GM18498 (cell line): ENCODE measurements at regions not wholly inside any gene's neighbourhood (a gene's known extent, or its start where the extent isn't known, plus 50 kb on each side); places are given as distances from the start of the nearest gene placed in this dataset.
"Not testable (repeated sequence)": the region's sequence is repeated elsewhere in the genome, so short reads cannot be mapped to it uniquely, and the experiment has no call there.

Experiments used
- ATAC-seq: cut with Tn5 transposase; IDR thresholded peaks from one replicate; pipeline ENCODE4 v1.9.1; 2021; ENCODE audit warnings: mild to moderate bottlenecking, moderate library complexity; ENCODE audit not compliant: unreplicated experiment

- ATAC-seq, result no peak
Measured at GRCh38 chr20:43837856-43838702, 76.6 kb upstream of the TOX2 start.

- no peak for ATAC-seq
Measured at GRCh38 chr20:43836790-43837189, 77.9 kb upstream of the TOX2 start.

GRCh38 chr20:43835944-43836508, 78.6 kb upstream of the TOX2 start:
- no peak for ATAC-seq

- ATAC-seq, result no peak
Measured at GRCh38 chr20:43833511-43834395, 80.9 kb upstream of the TOX2 start.

- ATAC-seq, result no peak
Measured at GRCh38 chr20:43832961-43833360, 81.7 kb upstream of the TOX2 start.

GRCh38 chr20:43832096-43832816, 82.4 kb upstream of the TOX2 start:
- no peak for ATAC-seq

GRCh38 chr20:43831481-43832065, 83.1 kb upstream of the TOX2 start:
- ATAC-seq, result no peak

- ATAC-seq, result no peak
Measured at GRCh38 chr20:43830883-43831282, 83.8 kb upstream of the TOX2 start.

GRCh38 chr20:43829951-43830690, 84.5 kb upstream of the TOX2 start:
- ATAC-seq, result no peak

- no peak for ATAC-seq
Measured at GRCh38 chr20:43827940-43828562, 86.6 kb upstream of the TOX2 start.

- ATAC-seq, result not testable (repeated sequence)
Measured at GRCh38 chr20:43826943-43827342, 87.7 kb upstream of the TOX2 start.

GRCh38 chr20:43825581-43825980, 89.1 kb upstream of the TOX2 start:
- no peak for ATAC-seq

- ATAC-seq, result peak; percentile 69
Measured at GRCh38 chr20:43825051-43825402, 89.6 kb upstream of the TOX2 start.

GRCh38 chr20:43824309-43825050, 90.2 kb upstream of the TOX2 start:
- ATAC-seq, result peak; percentile 15

GRCh38 chr20:43821795-43822194, 92.9 kb upstream of the TOX2 start:
- ATAC-seq, result no peak

- no peak for ATAC-seq
Measured at GRCh38 chr20:43820731-43821330, 93.8 kb upstream of the TOX2 start.

- ATAC-seq, result no peak
Measured at GRCh38 chr20:43812216-43812615, 85.4 kb upstream of the GTSF1L start.

- ATAC-seq, result no peak
Measured at GRCh38 chr20:43809206-43809819, 82.5 kb upstream of the GTSF1L start.
